ENCODE measurements at regions not wholly inside any gene's neighbourhood (a gene's known extent, or its start where the extent isn't known, plus 50 kb on each side); places are given as distances from the start of the nearest gene placed in this dataset.

DNA sequence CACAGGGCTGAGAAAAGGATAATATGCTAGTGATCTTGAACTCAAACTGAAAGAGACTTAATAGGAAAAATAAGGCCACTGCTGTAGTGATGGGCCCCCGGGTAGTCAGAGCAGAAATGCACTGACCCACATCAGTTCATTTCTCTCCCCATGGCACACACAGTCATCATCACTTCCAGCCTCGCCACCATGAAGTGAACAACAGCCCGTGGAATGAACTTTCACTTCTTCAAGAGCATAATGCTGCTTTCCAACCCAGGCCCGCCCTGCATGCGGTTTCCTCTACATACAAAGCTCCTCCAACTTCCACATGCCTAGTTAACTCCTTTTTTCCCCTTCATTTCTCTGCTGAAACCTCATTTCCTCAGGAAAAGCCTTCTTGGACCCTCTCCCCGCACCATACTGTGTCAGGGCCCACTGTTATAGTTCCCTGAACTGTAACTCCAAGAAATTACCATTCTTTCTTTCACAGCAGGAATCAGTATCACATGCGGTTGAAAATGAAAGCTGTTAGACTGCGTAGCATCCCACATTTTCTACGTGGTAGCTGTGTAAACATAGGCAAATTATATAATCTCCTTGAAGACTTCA is 65.8 kb upstream of the SMIM36 start:
- no peaks in the 10 kb centered on the region for H3K27me3 ChIP-seq
- H3K4me3 ChIP-seq: peak overlapping the region; percentile 25
- TF ChIP-seq, protein P1, sequence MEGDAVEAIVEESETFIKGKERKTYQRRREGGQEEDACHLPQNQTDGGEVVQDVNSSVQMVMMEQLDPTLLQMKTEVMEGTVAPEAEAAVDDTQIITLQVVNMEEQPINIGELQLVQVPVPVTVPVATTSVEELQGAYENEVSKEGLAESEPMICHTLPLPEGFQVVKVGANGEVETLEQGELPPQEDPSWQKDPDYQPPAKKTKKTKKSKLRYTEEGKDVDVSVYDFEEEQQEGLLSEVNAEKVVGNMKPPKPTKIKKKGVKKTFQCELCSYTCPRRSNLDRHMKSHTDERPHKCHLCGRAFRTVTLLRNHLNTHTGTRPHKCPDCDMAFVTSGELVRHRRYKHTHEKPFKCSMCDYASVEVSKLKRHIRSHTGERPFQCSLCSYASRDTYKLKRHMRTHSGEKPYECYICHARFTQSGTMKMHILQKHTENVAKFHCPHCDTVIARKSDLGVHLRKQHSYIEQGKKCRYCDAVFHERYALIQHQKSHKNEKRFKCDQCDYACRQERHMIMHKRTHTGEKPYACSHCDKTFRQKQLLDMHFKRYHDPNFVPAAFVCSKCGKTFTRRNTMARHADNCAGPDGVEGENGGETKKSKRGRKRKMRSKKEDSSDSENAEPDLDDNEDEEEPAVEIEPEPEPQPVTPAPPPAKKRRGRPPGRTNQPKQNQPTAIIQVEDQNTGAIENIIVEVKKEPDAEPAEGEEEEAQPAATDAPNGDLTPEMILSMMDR (IDR thresholded peaks at IDR 0.05): no peak
- TF ChIP-seq POLR2AphosphoS5 (IDR thresholded peaks at IDR 0.05): no peak
- no peak for TF ChIP-seq EP300 (IDR thresholded peaks at IDR 0.05)
- TF ChIP-seq POLR2A (IDR thresholded peaks at IDR 0.05): no peak
- H3K9me3 ChIP-seq: no peaks in the 10 kb centered on the region
- H3K4me1 ChIP-seq: peaks cover 11% of the 10 kb centered on the region
- 47% methylated on average over 9 of the region's 9 CpGs for WGBS
- DNase-seq (ENCODE audit: low spot score in 2 of 2): no peak
- no peaks in the 10 kb centered on the region for H3K36me3 ChIP-seq
- peak overlapping the region; percentile 84 for H3K27ac ChIP-seq

DNA sequence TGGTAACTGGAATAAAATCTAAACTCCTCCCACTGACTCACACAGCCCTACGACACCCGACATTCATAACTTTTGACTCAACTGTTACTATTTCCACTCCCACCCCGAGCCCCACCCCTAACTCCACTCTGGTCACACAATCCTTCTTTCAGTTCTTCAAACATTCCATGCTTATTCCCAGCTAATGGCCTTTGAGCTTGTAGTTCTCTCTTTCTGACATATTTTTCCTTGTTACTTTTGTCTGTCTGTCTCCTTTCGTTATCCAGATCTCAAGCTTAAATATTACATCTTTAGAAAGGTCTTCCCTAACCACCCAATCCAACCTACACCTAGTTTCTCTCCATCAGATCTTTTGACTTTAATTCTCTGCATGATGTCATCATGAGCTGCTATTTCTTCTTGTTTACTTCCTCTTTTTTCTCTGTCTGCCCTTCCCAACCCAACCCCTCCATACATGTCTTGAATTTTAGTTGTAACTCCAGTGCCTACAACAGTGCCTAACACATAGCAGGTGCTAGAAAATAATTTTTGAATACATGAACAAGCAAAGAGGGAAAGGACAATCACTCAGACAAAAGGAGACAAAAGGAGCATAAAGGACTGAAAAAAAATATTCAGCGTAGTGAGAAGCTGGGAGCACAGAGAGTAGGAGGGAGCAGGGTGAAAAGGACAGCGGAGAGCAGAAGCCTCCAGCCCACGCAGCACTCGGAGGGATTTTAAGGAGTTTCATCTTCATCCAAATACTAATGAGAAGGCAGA is 65.2 kb upstream of the SMIM36 start:
- H3K27ac ChIP-seq: peak overlapping the region; percentile 84
- no peaks in the 10 kb centered on the region for H3K9me3 ChIP-seq
- H3K27me3 ChIP-seq: no peaks in the 10 kb centered on the region
- H3K4me3 ChIP-seq: peak overlapping the region; percentile 25
- H3K4me1 ChIP-seq: peaks cover 11% of the 10 kb centered on the region
- TF ChIP-seq POLR2AphosphoS5 (IDR thresholded peaks at IDR 0.05) (no peak), POLR2A (IDR thresholded peaks at IDR 0.05) (no peak), EP300 (IDR thresholded peaks at IDR 0.05) (no peak)
- TF ChIP-seq, protein P1 (IDR thresholded peaks at IDR 0.05): no peak
- DNase-seq (ENCODE audit: low spot score in 2 of 2): no peak
- 45% methylated on average over 8 of the region's 8 CpGs for WGBS
- H3K36me3 ChIP-seq: no peaks in the 10 kb centered on the region

DNA sequence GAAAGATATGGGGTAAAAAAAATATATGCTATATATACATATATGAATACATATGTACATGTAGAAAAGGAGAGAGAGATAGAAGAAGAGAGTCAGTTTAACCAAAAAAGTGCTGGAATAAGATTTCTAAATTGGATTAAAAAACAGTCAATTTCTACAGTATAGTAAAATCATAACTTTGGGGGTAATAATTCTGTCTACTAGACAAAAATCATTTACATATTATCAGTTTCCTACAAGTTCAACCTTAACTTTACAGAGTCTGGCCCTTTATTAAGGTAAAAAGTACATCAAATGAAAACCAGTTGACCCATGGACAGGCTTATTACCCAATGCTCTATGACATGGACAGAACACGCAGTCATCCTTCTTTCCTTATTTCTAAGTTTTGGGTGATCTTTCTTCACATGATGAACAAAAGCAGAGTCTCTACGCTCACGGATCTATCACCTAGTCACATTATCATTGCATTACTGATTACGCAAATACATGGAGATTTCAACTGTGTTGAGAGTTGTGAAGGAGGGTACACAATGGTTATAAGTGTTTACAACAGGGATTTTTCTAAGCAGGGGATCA is 63.9 kb upstream of the SMIM36 start:
- WGBS: 96% methylated on average over 4 of the region's 4 CpGs
- no peak for DNase-seq (ENCODE audit: low spot score in 2 of 2)
- H3K27ac ChIP-seq: no peak overlapping the region

DNA sequence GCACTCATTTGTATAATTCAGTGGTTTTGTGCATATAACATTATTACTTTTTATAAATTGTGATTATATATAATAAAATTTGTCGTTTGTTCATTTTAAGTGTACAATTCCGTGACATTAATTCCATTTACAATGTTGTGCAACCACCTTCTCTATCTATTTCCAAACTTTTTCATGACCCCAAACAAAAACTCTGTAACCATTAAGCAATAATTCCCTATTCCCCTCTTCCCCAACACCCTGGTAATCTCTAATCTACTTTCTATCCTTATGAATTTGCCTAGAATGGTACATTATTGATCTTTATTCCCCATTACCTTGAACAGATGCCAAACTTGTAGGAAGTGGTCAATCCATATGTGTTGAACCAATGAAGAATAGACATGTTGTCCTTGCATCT is 61.3 kb upstream of the SMIM36 start:
- Histone ChIP-seq H3K36me3 (no peaks in the 10 kb centered on the region), H3K4me3 (no peak overlapping the region), H3K27me3 (no peaks in the 10 kb centered on the region), H3K9me3 (no peaks in the 10 kb centered on the region), H3K4me1 (peaks cover 11% of the 10 kb centered on the region), H3K27ac (no peak overlapping the region)
- TF ChIP-seq POLR2AphosphoS5 (IDR thresholded peaks at IDR 0.05): no peak
- no peak for TF ChIP-seq EP300 (IDR thresholded peaks at IDR 0.05)
- no peak for TF ChIP-seq POLR2A (IDR thresholded peaks at IDR 0.05)
- TF ChIP-seq, protein P1 (IDR thresholded peaks at IDR 0.05): no peak
- WGBS: 95% methylated on average over 2 of the region's 2 CpGs
- no peak for DNase-seq (ENCODE audit: low spot score in 2 of 2)

More for the DNA sequence above, 63.9 kb upstream of the SMIM36 start:
- Histone ChIP-seq H3K4me3 (no peak overlapping the region), H3K36me3 (no peaks in the 10 kb centered on the region), H3K27me3 (no peaks in the 10 kb centered on the region), H3K4me1 (peaks cover 11% of the 10 kb centered on the region), H3K9me3 (no peaks in the 10 kb centered on the region)
- TF ChIP-seq, protein P1 (IDR thresholded peaks at IDR 0.05): no peak
- no peak for TF ChIP-seq POLR2A (IDR thresholded peaks at IDR 0.05)
- no peak for TF ChIP-seq EP300 (IDR thresholded peaks at IDR 0.05)
- no peak for TF ChIP-seq POLR2AphosphoS5 (IDR thresholded peaks at IDR 0.05)

DNA sequence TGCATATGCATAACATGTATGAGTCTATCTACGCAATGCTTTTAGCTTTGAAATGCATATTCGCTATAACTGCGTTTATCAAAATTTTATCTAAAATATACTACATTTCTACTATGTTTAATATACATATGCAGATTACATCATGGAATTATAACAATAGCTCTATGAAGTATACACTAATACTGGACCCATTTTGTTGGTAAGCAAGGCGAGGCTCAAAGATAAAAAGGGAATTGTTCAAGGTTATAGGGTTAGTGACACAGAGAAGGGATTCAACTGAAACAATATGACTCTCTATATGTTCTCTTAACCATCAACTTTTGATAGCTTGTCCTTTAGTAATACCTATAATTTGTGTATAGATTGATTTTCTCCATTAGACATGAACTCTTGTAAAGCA is 60.9 kb upstream of the SMIM36 start:
- 92% methylated on average over 4 of the region's 4 CpGs for WGBS
- no peak overlapping the region for H3K4me3 ChIP-seq
- no peaks in the 10 kb centered on the region for H3K36me3 ChIP-seq
- no peak for TF ChIP-seq EP300 (IDR thresholded peaks at IDR 0.05)
- no peak for TF ChIP-seq POLR2A (IDR thresholded peaks at IDR 0.05)
- TF ChIP-seq, protein P1 (IDR thresholded peaks at IDR 0.05): no peak
- no peak for TF ChIP-seq POLR2AphosphoS5 (IDR thresholded peaks at IDR 0.05)
- peaks cover 11% of the 10 kb centered on the region for H3K4me1 ChIP-seq
- DNase-seq (ENCODE audit: low spot score in 2 of 2): no peak
- no peaks in the 10 kb centered on the region for H3K9me3 ChIP-seq
- H3K27me3 ChIP-seq: no peaks in the 10 kb centered on the region
- no peak overlapping the region for H3K27ac ChIP-seq
